ENCODE measurements at regions not wholly inside any gene's neighbourhood (a gene's known extent, or its start where the extent isn't known, plus 50 kb on each side); places are given as distances from the start of the nearest gene placed in this dataset.

DNA sequence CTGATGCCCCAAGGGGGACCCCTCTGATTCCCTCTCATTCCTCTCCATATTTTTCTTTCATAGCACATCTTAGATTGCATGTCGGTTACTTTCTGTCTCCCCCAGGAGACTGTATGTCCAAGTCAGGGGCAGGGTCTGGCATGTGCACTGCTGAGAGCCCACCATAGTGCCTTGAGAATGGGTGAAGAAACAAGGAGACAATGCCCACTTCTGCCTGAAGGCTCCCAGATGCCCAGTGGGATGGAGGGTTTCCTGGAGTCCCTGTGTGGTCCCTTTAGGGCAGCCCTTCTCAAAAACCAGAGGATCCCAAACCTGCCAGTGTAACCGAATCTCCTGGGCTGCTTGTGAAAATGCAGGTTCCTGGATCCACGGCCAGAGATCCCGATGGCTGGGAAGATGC is 126.5 kb upstream of the LARP1 start:
- CTCF ChIA-PET, result no interaction called here
- POLR2A ChIA-PET, result no interaction called here

GRCh38 chr5:154627698-154628678 is 127.2 kb upstream of the LARP1 start:
- POLR2A ChIA-PET, result no interaction called here
- CTCF ChIA-PET, result no interaction called here

DNA sequence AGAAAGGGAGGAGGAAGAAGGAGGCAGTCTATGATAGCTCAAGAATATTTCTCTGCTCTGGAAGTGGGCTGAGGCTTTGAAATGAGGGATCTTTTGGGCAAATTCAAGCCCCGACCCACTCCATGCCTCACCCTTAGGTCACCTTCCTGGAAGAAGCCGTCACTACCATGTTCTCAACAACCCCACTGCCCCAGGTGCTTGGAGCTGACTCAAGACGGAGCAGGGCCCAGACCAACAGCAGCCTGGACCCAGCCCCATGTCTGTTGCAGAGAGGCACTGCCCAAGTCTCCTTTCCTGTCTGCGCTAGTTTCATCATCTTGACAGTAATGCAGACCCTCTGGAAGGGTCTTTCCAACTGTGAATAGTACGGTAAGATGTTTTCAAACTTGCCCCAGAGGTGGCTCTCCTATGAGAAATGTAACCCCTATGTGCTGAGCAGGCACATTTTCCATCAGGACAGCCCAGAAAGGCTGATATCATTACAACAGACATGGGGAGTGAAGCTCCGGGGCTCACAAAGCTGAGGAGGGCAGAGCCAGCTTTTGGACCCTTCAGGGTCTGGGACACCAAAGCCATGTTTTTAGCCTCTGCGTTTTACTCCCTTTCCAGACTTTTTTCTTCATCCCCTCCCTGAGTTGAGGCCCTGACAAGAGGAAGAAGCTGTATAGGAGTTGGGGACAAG is 128.2 kb upstream of the LARP1 start:
- ChIA-PET POLR2A (interaction anchor here (0.6 kb wide), 1 partner anchor 75 kb away, joined by 3 read pairs; no protein-coding TSS in a partner anchor), CTCF (no interaction called here)

DNA sequence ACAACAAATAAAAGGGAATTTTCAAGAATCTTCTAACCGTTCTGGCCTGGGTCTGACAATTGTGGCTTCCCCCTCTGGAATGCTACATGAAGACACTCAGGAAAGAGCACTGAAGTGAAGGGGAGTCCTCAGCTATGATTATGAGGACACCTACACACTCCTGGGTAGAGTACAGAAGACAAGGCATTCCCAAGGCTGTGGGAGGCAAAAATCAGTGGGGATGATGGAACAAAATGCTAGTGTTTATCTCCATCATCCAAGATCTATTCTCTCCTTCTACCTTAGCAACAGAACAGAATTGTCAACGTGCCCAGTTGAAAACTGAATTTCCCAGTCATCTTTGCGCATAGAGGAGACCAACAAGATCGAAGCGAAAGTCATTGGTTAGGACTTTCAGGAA is 130.1 kb upstream of the LARP1 start:
- ChIA-PET POLR2A (no interaction called here), CTCF (no interaction called here)

DNA sequence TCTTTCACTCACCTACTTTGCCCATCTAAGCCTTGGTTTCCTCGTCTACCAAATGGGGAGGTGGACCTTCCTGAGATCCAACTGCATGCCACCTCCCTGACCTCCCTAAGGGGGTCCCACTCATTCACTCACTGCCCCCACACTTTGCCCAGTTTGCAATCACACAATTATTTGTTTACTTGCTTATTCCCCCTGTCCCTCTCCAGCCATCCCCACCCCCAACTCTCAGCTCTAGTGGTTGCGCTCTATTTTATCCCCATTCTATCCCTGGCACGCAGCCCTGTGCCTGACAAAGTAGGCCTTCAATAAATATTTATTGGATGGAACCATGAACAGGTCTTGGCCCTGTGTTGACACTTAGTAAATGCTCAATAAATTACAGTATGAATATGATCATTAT is 130.8 kb upstream of the LARP1 start:
- ChIA-PET POLR2A (no interaction called here), CTCF (interaction anchor here (1.2 kb wide), 1 partner anchor 156 kb away, joined by 3 read pairs; no protein-coding TSS in a partner anchor)

GRCh38 chr5:154620411-154620810 is 134.8 kb upstream of the LARP1 start:
- CTCF ChIA-PET, result interaction anchor here (0.6 kb wide), 1 partner anchor 11 kb away, joined by 4 read pairs; no protein-coding TSS in a partner anchor
- POLR2A ChIA-PET, result no interaction called here

DNA sequence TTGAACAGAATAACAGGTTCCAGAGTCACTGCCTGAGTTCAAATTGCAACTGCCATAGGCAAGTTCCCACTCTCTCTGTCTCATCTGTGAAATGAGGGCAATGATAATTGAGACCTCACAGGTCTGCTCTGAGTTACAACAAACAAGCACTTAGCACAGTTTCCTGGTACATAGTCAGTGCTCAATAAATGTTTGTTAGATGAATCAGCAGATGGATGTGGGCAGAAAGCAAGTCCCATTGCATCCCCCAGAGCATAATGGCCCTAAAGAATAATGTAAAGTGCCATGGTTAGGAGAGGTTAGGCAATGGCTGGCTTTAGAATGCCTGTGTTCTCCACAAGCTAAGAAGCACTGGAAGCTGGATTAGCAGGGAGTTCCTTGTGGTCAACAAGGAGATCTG is 136.5 kb upstream of the LARP1 start:
- CTCF ChIA-PET, result no interaction called here
- POLR2A ChIA-PET, result no interaction called here

DNA sequence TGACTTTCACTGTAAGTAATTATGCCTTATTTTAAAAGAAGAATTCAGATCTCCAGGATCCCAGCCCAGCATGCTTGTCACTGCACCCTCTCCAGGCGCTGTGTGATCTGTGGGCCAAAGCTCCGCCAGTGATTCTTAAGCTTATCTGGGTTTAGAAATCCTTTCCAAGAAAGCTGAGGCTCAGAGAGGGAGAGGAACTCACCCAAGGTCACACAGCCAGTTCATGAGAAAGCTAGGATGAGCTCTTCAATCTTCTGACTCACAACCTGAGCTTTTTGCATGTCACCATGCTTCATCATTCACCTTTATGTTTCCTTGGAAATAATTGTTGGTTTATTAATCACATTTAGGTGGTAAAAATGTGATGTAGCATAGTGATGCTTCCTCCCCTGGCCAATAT is 136.6 kb upstream of the HAND1 start:
- CTCF ChIA-PET, result no interaction called here

DNA sequence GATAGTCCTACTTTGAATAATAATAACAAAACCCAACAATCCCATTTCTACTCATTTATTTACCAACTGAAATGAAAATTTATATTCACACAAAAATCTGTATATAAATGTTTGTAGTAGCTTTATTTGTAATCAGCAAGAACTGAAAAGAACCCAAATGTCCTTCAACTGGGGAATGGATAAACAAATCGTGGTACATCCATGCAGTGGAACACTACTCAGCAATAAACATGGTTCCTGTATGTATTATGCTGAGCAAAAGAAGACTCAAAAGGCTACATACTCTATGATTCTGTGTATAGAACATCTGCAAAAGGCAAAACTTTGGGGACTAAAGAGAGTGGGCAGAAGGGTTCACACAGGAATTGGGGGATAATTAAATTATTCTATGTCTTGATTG is 136.1 kb upstream of the HAND1 start:
- ChIA-PET CTCF (no interaction called here), POLR2A (no interaction called here)

More for the DNA sequence above, 136.6 kb upstream of the HAND1 start:
- POLR2A ChIA-PET, result no interaction called here

- CTCF ChIA-PET, result no interaction called here
Observed at GRCh38 chr5:154612666-154613065, 134.6 kb upstream of the HAND1 start.

DNA sequence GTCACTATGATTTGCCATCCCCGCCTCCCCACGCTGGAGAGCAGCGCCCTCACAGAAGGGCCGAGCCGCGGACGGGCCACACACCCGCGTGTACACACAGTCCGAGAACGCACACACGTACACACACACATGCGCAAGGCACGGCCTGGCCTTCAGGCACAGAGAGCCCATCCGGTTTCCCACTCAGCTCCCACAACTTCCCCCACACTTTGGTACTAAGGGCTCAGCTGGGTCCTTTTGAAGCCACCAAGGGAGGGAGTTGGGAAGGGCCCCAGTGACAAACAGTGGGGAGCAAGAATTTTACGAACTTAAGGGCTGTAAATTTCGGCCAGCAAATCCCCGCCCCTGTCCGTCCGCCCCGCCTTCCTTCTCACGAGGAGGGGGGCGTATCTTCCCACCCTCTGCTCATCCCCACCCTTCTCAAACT is 133.3 kb upstream of the HAND1 start:
- CTCF ChIA-PET, result interaction anchor here (0.5 to 5.1 kb wide), 3 partner anchors 141 to 608 kb away, joined by 4 to 41 read pairs (median 8); no protein-coding TSS in a partner anchor
- POLR2A ChIA-PET, result no interaction called here

More at GRCh38 chr5:154612666-154613065, 134.6 kb upstream of the HAND1 start:
- POLR2A ChIA-PET, result interaction anchor here (0.6 kb wide), 1 partner anchor 123 kb away, joined by 3 read pairs; no protein-coding TSS in a partner anchor

GRCh38 chr5:154610321-154611154 is 132.5 kb upstream of the HAND1 start:
- CTCF ChIA-PET, result interaction anchor here (0.5 to 5.1 kb wide), 9 partner anchors 10 to 607 kb away, joined by 3 to 41 read pairs (median 4); no protein-coding TSS in a partner anchor
- POLR2A ChIA-PET, result no interaction called here

GRCh38 chr5:154609251-154609650 is 131.2 kb upstream of the HAND1 start:
- POLR2A ChIA-PET, result no interaction called here
- CTCF ChIA-PET, result interaction anchor here (1.5 to 5.1 kb wide), 2 partner anchors 142 to 537 kb away, joined by 3 to 41 read pairs; no protein-coding TSS in a partner anchor

GRCh38 chr5:154608531-154609011 is 130.5 kb upstream of the HAND1 start:
- CTCF ChIA-PET, result interaction anchor here (0.6 to 5.1 kb wide), 2 partner anchors 138 to 141 kb away, joined by 4 to 41 read pairs; no protein-coding TSS in a partner anchor
- POLR2A ChIA-PET, result no interaction called here

- POLR2A ChIA-PET, result no interaction called here
- CTCF ChIA-PET, result interaction anchor here (0.7 to 5.1 kb wide), 2 partner anchors 140 to 1022 kb away, joined by 4 to 41 read pairs; no protein-coding TSS in a partner anchor
Observed at GRCh38 chr5:154607746-154608145, 129.7 kb upstream of the HAND1 start.

DNA sequence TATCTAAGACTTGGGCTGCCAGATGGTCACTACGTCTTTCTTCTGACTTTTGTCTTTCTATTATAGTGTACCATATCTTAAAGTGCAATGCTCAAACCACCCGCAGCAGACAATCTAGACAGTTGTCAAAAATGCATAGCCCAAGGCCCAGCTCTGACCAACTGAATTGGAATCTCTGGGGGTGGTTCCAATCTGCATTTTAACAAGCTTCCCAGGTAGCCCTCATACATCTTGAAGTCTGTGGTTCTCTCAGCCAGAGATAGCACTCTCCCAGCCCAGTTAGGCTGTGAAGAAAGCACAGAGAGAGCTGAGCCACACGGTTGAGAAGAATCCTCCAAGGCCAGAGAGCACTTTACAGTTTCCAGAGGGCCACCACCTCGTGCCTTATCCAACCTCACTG is 128.2 kb upstream of the HAND1 start:
- ChIA-PET CTCF (interaction anchor here (1.1 kb wide), 1 partner anchor 138 kb away, joined by 4 read pairs; no protein-coding TSS in a partner anchor), POLR2A (no interaction called here)

- POLR2A ChIA-PET, result no interaction called here
Observed at GRCh38 chr5:154603953-154604679, 126.1 kb upstream of the HAND1 start.

GRCh38 chr5:154603485-154603884 is 125.5 kb upstream of the HAND1 start:
- POLR2A ChIA-PET, result no interaction called here
- CTCF ChIA-PET, result no interaction called here

More at GRCh38 chr5:154603953-154604679, 126.1 kb upstream of the HAND1 start:
- CTCF ChIA-PET, result no interaction called here

DNA sequence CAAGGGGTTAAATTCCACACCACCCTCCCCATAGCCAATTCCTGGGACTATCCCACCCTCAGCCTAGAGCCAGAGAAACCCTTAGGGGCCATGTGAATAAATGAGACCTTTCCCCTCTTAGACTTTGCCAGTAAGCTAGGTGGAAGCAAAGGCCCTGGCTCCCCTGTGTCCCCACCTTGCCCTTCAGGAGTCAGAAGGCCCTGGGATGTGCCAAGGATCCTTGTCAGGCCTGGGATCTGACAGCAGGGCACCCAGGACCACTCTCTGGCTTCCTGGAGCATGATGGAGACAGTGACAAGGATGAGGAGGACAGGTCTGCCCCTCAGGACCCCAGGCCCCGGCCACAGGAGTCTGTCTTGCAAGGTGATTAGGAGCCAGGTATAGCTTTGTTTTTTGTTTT is 125.0 kb upstream of the HAND1 start:
- ChIA-PET CTCF (no interaction called here), POLR2A (no interaction called here)

Data from activated CD8-positive, alpha-beta memory T cell treated with anti-CD3 and anti-CD28 coated beads for 36 hours (primary cell).